WTC11 (cell line): ENCODE measurements at regions not wholly inside any gene's neighbourhood (a gene's known extent, or its start where the extent isn't known, plus 50 kb on each side); places are given as distances from the start of the nearest gene placed in this dataset.

Experiments used
- ATAC-seq: fragments of 200-7000 bp; cut with Tn5 transposase; 2 replicates; pipeline ENCODE4 v1.10.0; 2021; ENCODE audit warnings: mild to moderate bottlenecking, moderate library complexity
- CTCF ChIA-PET: fragments of 300-600 bp; sonication (Branson Sonifier 250); formaldehyde crosslinking; loops from one replicate; lab custom pipeline; 2021; ENCODE audit warnings: antibody characterized with exemption; lab: Charles Lee
- POLR2A ChIA-PET: fragments of 350-600 bp; sonication (Branson Sonifier 250); formaldehyde crosslinking; loops from one replicate; lab custom pipeline; 2021; ENCODE audit warnings: antibody characterized with exemption; lab: Charles Lee
- DNase-seq: peaks from one replicate; pipeline ENCODE4 v3.0.0; 2021; ENCODE audit warnings: low spot score
- H3K27ac Mint-ChIP-seq: 2 replicates; pipeline ENCODE4 v1.8.0; 2021; ENCODE audit warnings: mixed read lengths
- H3K27me3 Mint-ChIP-seq: 2 replicates; pipeline ENCODE4 v1.8.0; 2021; ENCODE audit warnings: low read depth, mild to moderate bottlenecking, moderate library complexity, mixed read lengths
- H3K36me3 Mint-ChIP-seq: 2 replicates; pipeline ENCODE4 v1.8.0; 2021; ENCODE audit warnings: mixed read lengths
- H3K4me1 Mint-ChIP-seq: 2 replicates; pipeline ENCODE4 v1.8.0; 2022; ENCODE audit warnings: mixed read lengths
- H3K4me3 Mint-ChIP-seq: 2 replicates; pipeline ENCODE4 v1.8.0; 2021; ENCODE audit warnings: mild to moderate bottlenecking, moderate library complexity, mixed read lengths
- H3K9me3 Mint-ChIP-seq: 2 replicates; pipeline ENCODE4 v1.8.0; 2021; ENCODE audit warnings: mixed read lengths
- AFF4 ChIP-seq: sonication (generic); formaldehyde crosslinking; IDR thresholded peaks from 2 replicates; pipeline ENCODE4 v1.8.1; 2023; ENCODE audit warnings: mild to moderate bottlenecking, missing genetic modification reagents, borderline replicate concordance
- CREM ChIP-seq: sonication (generic); formaldehyde crosslinking; IDR thresholded peaks from 2 replicates; pipeline ENCODE4 v1.8.1; 2022; ENCODE audit warnings: mild to moderate bottlenecking, missing genetic modification reagents, moderate library complexity
- FOXK1 ChIP-seq: sonication (generic); formaldehyde crosslinking; IDR thresholded peaks from 2 replicates; pipeline ENCODE4 v1.8.0; 2022; ENCODE audit warnings: mild to moderate bottlenecking, moderate library complexity, missing genetic modification reagents
- GRHL2 ChIP-seq: fragments of 250-450 bp; sonication (Bioruptor Pico); IDR thresholded peaks from 2 replicates; pipeline ENCODE4 v1.8.0; 2022; ENCODE audit warnings: mild to moderate bottlenecking, moderate library complexity; ENCODE audit not compliant: insufficient replicate concordance, severe bottlenecking
- HMGA2 ChIP-seq: fragments of 250-450 bp; sonication (Bioruptor Pico); IDR thresholded peaks from 2 replicates; pipeline ENCODE4 v1.4.0; 2021; ENCODE audit warnings: mild to moderate bottlenecking, moderate library complexity
- HMGXB4 ChIP-seq: sonication (generic); formaldehyde crosslinking; IDR thresholded peaks from 2 replicates; pipeline ENCODE4 v1.8.1; 2023; ENCODE audit warnings: mild to moderate bottlenecking, moderate library complexity, missing genetic modification reagents
- JUN ChIP-seq: sonication (generic); formaldehyde crosslinking; IDR thresholded peaks from 2 replicates; pipeline ENCODE4 v1.8.0; 2023; ENCODE audit warnings: mild to moderate bottlenecking, missing genetic modification reagents
- MAX ChIP-seq: sonication (generic); formaldehyde crosslinking; IDR thresholded peaks from 2 replicates; pipeline ENCODE4 v1.8.0; 2022; ENCODE audit warnings: mild to moderate bottlenecking, missing genetic modification reagents
- NR2C2 ChIP-seq: sonication (generic); formaldehyde crosslinking; IDR thresholded peaks from 2 replicates; pipeline ENCODE4 v1.8.0; 2022; ENCODE audit warnings: mild to moderate bottlenecking, missing genetic modification reagents
- NR3C1 ChIP-seq: sonication (generic); formaldehyde crosslinking; conservative IDR thresholded peaks from 2 replicates; pipeline ENCODE4 v1.8.1; 2023; ENCODE audit warnings: low read depth, mild to moderate bottlenecking, missing genetic modification reagents
- RORB ChIP-seq: fragments of 250-450 bp; sonication (Bioruptor Pico); IDR thresholded peaks from 2 replicates; pipeline ENCODE4 v1.9.0; 2021; ENCODE audit warnings: mild to moderate bottlenecking
- SP1 ChIP-seq: sonication (generic); formaldehyde crosslinking; conservative IDR thresholded peaks from 2 replicates; pipeline ENCODE4 v1.8.1; 2022; ENCODE audit warnings: missing genetic modification reagents
- STAT6 ChIP-seq: sonication (generic); formaldehyde crosslinking; conservative IDR thresholded peaks from 2 replicates; pipeline ENCODE4 v1.8.1; 2023; ENCODE audit warnings: mild to moderate bottlenecking, low read depth, missing genetic modification reagents, moderate library complexity
- ZBTB43 ChIP-seq: sonication (generic); formaldehyde crosslinking; IDR thresholded peaks from 2 replicates; pipeline ENCODE4 v1.8.1; 2023; ENCODE audit warnings: mild to moderate bottlenecking, missing genetic modification reagents
- ZNF138 ChIP-seq: sonication (generic); formaldehyde crosslinking; conservative IDR thresholded peaks from 2 replicates; pipeline ENCODE4 v1.8.1; 2022; ENCODE audit warnings: mild to moderate bottlenecking, moderate library complexity, missing genetic modification reagents
- ZNF416 ChIP-seq: fragments of 250-450 bp; sonication (Bioruptor Pico); IDR thresholded peaks from 2 replicates; pipeline ENCODE4 v1.9.0; 2021; ENCODE audit warnings: mild to moderate bottlenecking, inconsistent platforms
- ZNF512 ChIP-seq: sonication (generic); formaldehyde crosslinking; IDR thresholded peaks from 2 replicates; pipeline ENCODE4 v1.8.1; 2022; ENCODE audit warnings: missing genetic modification reagents, borderline replicate concordance
- ZNF532 ChIP-seq: fragments of 250-450 bp; sonication (Bioruptor Pico); IDR thresholded peaks from 2 replicates; pipeline ENCODE4 v1.9.0; 2021; ENCODE audit warnings: mild to moderate bottlenecking, borderline replicate concordance

GRCh38 chr1:59179673-59180072 is 117.2 kb upstream of the FGGY start (continued):
- TF ChIP-seq ZNF532 (CRISPR knock-in tag) (no peak), CREM (CRISPR knock-in tag) (no peak)

GRCh38 chr1:59180735-59181134 is 116.2 kb upstream of the FGGY start:
- POLR2A ChIA-PET = no interaction called here
- Mint-ChIP-seq H3K27me3 (no peaks in the 10 kb centered on the region; the same call in 1 of the 2 replicates), H3K27ac (no peak overlapping the region), H3K4me3 (no peak overlapping the region), H3K36me3 (peaks cover 12% of the 10 kb centered on the region), H3K9me3 (peaks cover 18% of the 10 kb centered on the region), H3K4me1 (peaks cover 20% of the 10 kb centered on the region)
- CTCF ChIA-PET = no interaction called here
- no peak for ATAC-seq
- DNase-seq = no peak
- TF ChIP-seq GRHL2 (no peak), ZNF416 (CRISPR knock-in tag) (no peak), RORB (CRISPR knock-in tag) (no peak), AFF4 (CRISPR knock-in tag) (no peak), ZNF512 (CRISPR knock-in tag) (no peak), HMGA2 (CRISPR knock-in tag) (no peak), JUN (CRISPR knock-in tag) (no peak), STAT6 (CRISPR knock-in tag) (no peak), NR2C2 (CRISPR knock-in tag) (no peak), NR3C1 (CRISPR knock-in tag) (no peak), ZNF138 (CRISPR knock-in tag) (no peak), ZBTB43 (CRISPR knock-in tag) (no peak), MAX (CRISPR knock-in tag) (no peak), FOXK1 (CRISPR knock-in tag) (no peak), SP1 (CRISPR knock-in tag) (no peak), HMGXB4 (CRISPR knock-in tag) (no peak)
